Endothelial cell of umbilical vein (primary cell): ENCODE measurements at regions not wholly inside any gene's neighbourhood (a gene's known extent, or its start where the extent isn't known, plus 50 kb on each side); places are given as distances from the start of the nearest gene placed in this dataset.

ENCODE experiments used
- BruUV-seq: library from RNA; stranded (reverse); fragments of 400-500 nt; replicated peaks from 2 replicates; lab custom pipeline; 2021; lab: Mats Ljungman, UMichigan
- CTCF ChIA-PET: fragments of 300-600, 350-600 bp; sonication (Branson Sonifier 250); formaldehyde crosslinking; loops from one replicate; lab custom pipeline; 2021; ENCODE audit warnings: antibody characterized with exemption, inconsistent platforms; lab: Charles Lee
- POLR2A ChIA-PET: fragments of 300-600, 350-600 bp; sonication (Branson Sonifier 250); formaldehyde crosslinking; loops from one replicate; lab custom pipeline; 2021; ENCODE audit warnings: antibody characterized with exemption, inconsistent platforms; lab: Charles Lee
- DNase-seq: peaks from one replicate; pipeline ENCODE4 v3.0.0-alpha.2; 2011; ENCODE audit warnings: low read depth, low spot score
- FAIRE-seq: peaks from 2 replicates; lab custom pipeline; 2011; peaks lifted over from hg19 to GRCh38; lab: Jason Lieb, UNC
- H2AFZ ChIP-seq: 2 replicates; pipeline ENCODE4 v1.6.0; 2012; ENCODE audit warnings: low read depth, low read length, control low read depth, inconsistent platforms
- H3K27ac ChIP-seq: 2 replicates; pipeline ENCODE4 v1.5.1; 2011; ENCODE audit warnings: low read depth, mild to moderate bottlenecking, control low read depth, low read length, moderate library complexity; ENCODE audit not compliant: insufficient read depth
- H3K27me3 ChIP-seq, 2 experiments: 2 replicates each; pipeline versions ENCODE4 v1.6.0 to v1.6.1; 2011; ENCODE audit warnings: low read length in 2 of 2, mixed read lengths in 1 of 2; ENCODE audit not compliant: control insufficient read depth in 2 of 2, insufficient read depth in 2 of 2
- H3K36me3 ChIP-seq, 2 experiments: 2 replicates in 1 of 2; 3 replicates in 1 of 2; pipeline ENCODE4 v1.5.1; 2011; ENCODE audit warnings: low read length in 2 of 2, mild to moderate bottlenecking in 1 of 2, moderate library complexity in 1 of 2; ENCODE audit not compliant: control insufficient read depth in 2 of 2, insufficient read depth in 2 of 2; ENCODE audit errors: extremely low read depth in 1 of 2
- H3K4me1 ChIP-seq: 3 replicates; pipeline ENCODE4 v1.5.1; 2011; ENCODE audit warnings: mild to moderate bottlenecking, low read length; ENCODE audit not compliant: control insufficient read depth, insufficient read depth; ENCODE audit errors: extremely low read depth
- H3K4me2 ChIP-seq: 2 replicates; pipeline ENCODE4 v1.6.1; 2011; ENCODE audit warnings: low read length, control low read depth, mixed read lengths; ENCODE audit not compliant: insufficient read depth
- H3K4me3 ChIP-seq, 3 experiments: fragments of 200-600 bp in 1 of 3; sonication (generic), shearing (Covaris generic) in 1 of 3; replicated peaks in 1 of 3; 2 replicates each; pipeline ENCODE4 v1.5.1; 2011 to 2016; ENCODE audit warnings: control low read depth in 3 of 3, low read length in 3 of 3, mild to moderate bottlenecking in 2 of 3, inconsistent platforms in 1 of 3, low read depth in 1 of 3, moderate library complexity in 1 of 3; ENCODE audit not compliant: insufficient read depth in 1 of 3
- H3K79me2 ChIP-seq: 2 replicates; pipeline ENCODE4 v1.6.0; 2012; ENCODE audit warnings: low read length, inconsistent platforms; ENCODE audit not compliant: control insufficient read depth, insufficient read depth
- H3K9ac ChIP-seq: replicated peaks from 2 replicates; pipeline ENCODE3; 2011; ENCODE audit warnings: low read length, control low read depth; ENCODE audit not compliant: insufficient read depth; ENCODE audit errors: extremely low read depth
- H3K9me1 ChIP-seq: replicated peaks from 3 replicates; pipeline ENCODE4 v1.6.0; 2011; ENCODE audit warnings: mild to moderate bottlenecking, low read length; ENCODE audit not compliant: control insufficient read depth, insufficient read depth; ENCODE audit errors: extremely low read depth
- H3K9me3 ChIP-seq: replicated peaks from 2 replicates; pipeline ENCODE4 v1.5.1; 2012; ENCODE audit warnings: low read length, inconsistent platforms; ENCODE audit not compliant: control insufficient read depth, insufficient read depth
- H4K20me1 ChIP-seq: replicated peaks from 2 replicates; pipeline ENCODE3; 2011; ENCODE audit warnings: mild to moderate bottlenecking, low read length; ENCODE audit not compliant: control insufficient read depth, insufficient read depth; ENCODE audit errors: extremely low read depth
- EZH2 ChIP-seq: IDR thresholded peaks from 2 replicates; pipeline ENCODE4 v1.6.1; 2012; ENCODE audit warnings: borderline replicate concordance, low read depth, mild to moderate bottlenecking, moderate library complexity, low read length, inconsistent platforms; ENCODE audit not compliant: severe bottlenecking
- GATA2 ChIP-seq: IDR thresholded peaks from 2 replicates; pipeline ENCODE4 v1.7.0; 2011; ENCODE audit warnings: low read depth, mild to moderate bottlenecking, moderate library complexity, mixed read lengths, low read length; ENCODE audit not compliant: insufficient read length, insufficient read depth
- JUN ChIP-seq: IDR thresholded peaks from 2 replicates; pipeline ENCODE4 v1.6.1; 2011; ENCODE audit warnings: borderline replicate concordance, low read depth; ENCODE audit not compliant: insufficient read length, insufficient read depth
- MYC ChIP-seq: IDR thresholded peaks from one replicate; pipeline ENCODE4 v1.6.1; 2011; ENCODE audit warnings: mild to moderate bottlenecking, low read depth, low read length
- POLR2A ChIP-seq: IDR thresholded peaks from 2 replicates; pipeline ENCODE4 v1.6.1; 2012; ENCODE audit warnings: low read depth, mild to moderate bottlenecking, control low read depth, low read length
- POLR2AphosphoS5 ChIP-seq: IDR thresholded peaks from 2 replicates; pipeline ENCODE4 v1.6.1; 2012; ENCODE audit warnings: low read depth, mild to moderate bottlenecking, control low read depth, low read length, moderate library complexity; ENCODE audit not compliant: insufficient read depth
- dilution Hi-C: fragments of 300-500 bp; cut with MboI; formaldehyde crosslinking; loops from one replicate; pipeline ENCODE4 v1.15.0; 2019; ENCODE audit warnings: low sequenced_read_pairs; ENCODE audit not compliant: extremely low pct_ligation_motif_present
- intact Hi-C: fragments of 100-400 bp; cut with micrococcal nuclease; formaldehyde crosslinking; loops from one replicate; pipeline ENCODE4 v1.10.0; 2022
- TF ChIP-seq, protein P1 (sequence below), 2 donors: IDR thresholded peaks; 1 replicate in 1 of 2; 2 replicates in 1 of 2; pipeline ENCODE4 v1.5.1; 2011; ENCODE audit warnings: low read length in 2 of 2, mild to moderate bottlenecking in 2 of 2, moderate library complexity in 2 of 2, control low read depth in 1 of 2, inconsistent platforms in 1 of 2, low read depth in 1 of 2; ENCODE audit not compliant: insufficient read depth in 1 of 2; ENCODE audit errors: extremely low read depth in 1 of 2
- TF ChIP-seq, protein P2 (sequence below): IDR thresholded peaks from 2 replicates; pipeline ENCODE4 v1.6.1; 2011; ENCODE audit not compliant: insufficient read depth, insufficient read length

DNA sequence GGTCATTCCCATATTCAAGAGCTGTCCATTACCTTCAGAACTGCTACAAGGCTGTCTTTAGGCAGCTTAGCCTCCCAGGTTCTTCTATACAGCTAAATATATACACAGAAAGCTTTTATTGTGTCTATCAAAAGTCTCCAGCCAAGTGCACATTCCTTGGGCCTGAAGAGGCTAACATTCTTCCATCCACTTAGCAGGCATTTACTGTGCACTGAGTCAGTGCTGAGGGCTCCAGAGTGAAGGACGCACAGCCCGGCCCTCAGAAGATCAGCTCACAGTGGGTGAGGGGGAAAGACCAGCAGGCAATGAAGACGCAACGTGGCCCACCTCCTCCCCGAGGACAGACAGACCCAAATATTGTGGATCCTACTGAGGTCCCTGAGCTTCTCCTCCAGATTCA, 569.9 kb downstream of the CDH26 start:
- Histone ChIP-seq H2AFZ (no peak overlapping the region), H3K27me3 (no peaks in the 10 kb centered on the region), H3K36me3 (no peaks in the 10 kb centered on the region), H3K4me3 (no peak overlapping the region), H3K4me1 (no peaks in the 10 kb centered on the region), H3K79me2 (no peaks in the 10 kb centered on the region), H3K4me2 (no peak overlapping the region), H3K27ac (no peak overlapping the region), H3K9ac (no peak overlapping the region), H3K9me3 (peaks cover 7% of the 10 kb centered on the region), H4K20me1 (no peaks in the 10 kb centered on the region), H3K9me1 (no peaks in the 10 kb centered on the region)
- no TSS peak for BruUV-seq
- ChIA-PET CTCF (no interaction called here), POLR2A (no interaction called here)
- DNase-seq: no peak
- dilution Hi-C loops (no loop called here), intact Hi-C loops (no loop called here)
- FAIRE-seq: no peak
- no peak for TF ChIP-seq POLR2AphosphoS5
- no peak for TF ChIP-seq MYC
- TF ChIP-seq, protein P1, sequence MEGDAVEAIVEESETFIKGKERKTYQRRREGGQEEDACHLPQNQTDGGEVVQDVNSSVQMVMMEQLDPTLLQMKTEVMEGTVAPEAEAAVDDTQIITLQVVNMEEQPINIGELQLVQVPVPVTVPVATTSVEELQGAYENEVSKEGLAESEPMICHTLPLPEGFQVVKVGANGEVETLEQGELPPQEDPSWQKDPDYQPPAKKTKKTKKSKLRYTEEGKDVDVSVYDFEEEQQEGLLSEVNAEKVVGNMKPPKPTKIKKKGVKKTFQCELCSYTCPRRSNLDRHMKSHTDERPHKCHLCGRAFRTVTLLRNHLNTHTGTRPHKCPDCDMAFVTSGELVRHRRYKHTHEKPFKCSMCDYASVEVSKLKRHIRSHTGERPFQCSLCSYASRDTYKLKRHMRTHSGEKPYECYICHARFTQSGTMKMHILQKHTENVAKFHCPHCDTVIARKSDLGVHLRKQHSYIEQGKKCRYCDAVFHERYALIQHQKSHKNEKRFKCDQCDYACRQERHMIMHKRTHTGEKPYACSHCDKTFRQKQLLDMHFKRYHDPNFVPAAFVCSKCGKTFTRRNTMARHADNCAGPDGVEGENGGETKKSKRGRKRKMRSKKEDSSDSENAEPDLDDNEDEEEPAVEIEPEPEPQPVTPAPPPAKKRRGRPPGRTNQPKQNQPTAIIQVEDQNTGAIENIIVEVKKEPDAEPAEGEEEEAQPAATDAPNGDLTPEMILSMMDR (IDR thresholded peaks at IDR 0.05; ENCODE audit: extremely low read depth in 1 of 2, insufficient read depth in 1 of 2, low read depth in 1 of 2, low read length in 2 of 2): no peak
- TF ChIP-seq JUN: no peak
- TF ChIP-seq EZH2: no peak
- TF ChIP-seq GATA2: no peak

DNA sequence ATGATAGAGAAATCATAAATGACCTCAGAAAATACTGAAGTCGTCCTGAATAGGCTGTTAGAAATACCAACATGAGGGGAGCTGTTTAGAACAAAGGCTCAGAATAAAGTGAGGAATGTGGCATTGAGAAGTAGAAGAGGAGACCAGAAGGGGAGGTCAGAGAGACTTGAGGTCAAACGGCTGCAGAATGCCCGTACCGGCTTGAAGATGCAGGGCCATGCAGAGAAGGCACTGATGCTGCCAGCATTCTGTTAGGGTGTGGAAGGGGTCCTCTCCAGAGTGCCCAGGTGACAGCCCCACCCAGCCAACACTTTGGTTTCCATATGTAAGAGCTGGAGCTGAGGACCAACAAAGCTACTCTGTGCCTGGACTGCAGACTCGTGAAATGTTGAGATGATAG, 570.9 kb downstream of the CDH26 start:
- H3K36me3 ChIP-seq: no peaks in the 10 kb centered on the region
- peaks cover 7% of the 10 kb centered on the region for H3K9me3 ChIP-seq
- no peaks in the 10 kb centered on the region for H3K4me1 ChIP-seq
- FAIRE-seq (no peak), DNase-seq (no peak)
- ChIA-PET POLR2A (no interaction called here), CTCF (no interaction called here)
- no peaks in the 10 kb centered on the region for H3K79me2 ChIP-seq
- H3K4me3 ChIP-seq: no peak overlapping the region
- H3K4me2 ChIP-seq: no peak overlapping the region
- BruUV-seq: no TSS peak
- no peak overlapping the region for H3K9ac ChIP-seq
- H3K9me1 ChIP-seq: no peaks in the 10 kb centered on the region
- no peaks in the 10 kb centered on the region for H4K20me1 ChIP-seq
- dilution Hi-C loops: no loop called here
- intact Hi-C loops: no loop called here
- H3K27me3 ChIP-seq: no peaks in the 10 kb centered on the region
- no peak for TF ChIP-seq GATA2
- no peak for TF ChIP-seq POLR2A
- TF ChIP-seq, protein P2, sequence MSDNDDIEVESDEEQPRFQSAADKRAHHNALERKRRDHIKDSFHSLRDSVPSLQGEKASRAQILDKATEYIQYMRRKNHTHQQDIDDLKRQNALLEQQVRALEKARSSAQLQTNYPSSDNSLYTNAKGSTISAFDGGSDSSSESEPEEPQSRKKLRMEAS: no peak
- H2AFZ ChIP-seq: no peak overlapping the region
- H3K27ac ChIP-seq: no peak overlapping the region
